ENCODE measurements at regions not wholly inside any gene's neighbourhood (a gene's known extent, or its start where the extent isn't known, plus 50 kb on each side); places are given as distances from the start of the nearest gene placed in this dataset.
"Not testable (repeated sequence)": the region's sequence is repeated elsewhere in the genome, so short reads cannot be mapped to it uniquely, and the experiment has no call there.

GRCh38 chr5:100359998-100360397 is 175.2 kb upstream of the FAM174A start:
- not testable (repeated sequence) for H3K36me3 ChIP-seq (ENCODE audit: control insufficient read depth, low read length); H3K4me2 ChIP-seq (ENCODE audit: low read length); H3F3A ChIP-seq (ENCODE audit: control insufficient read depth, insufficient read depth); H3K4me3 ChIP-seq (ENCODE audit: low read length); H4K20me1 ChIP-seq (ENCODE audit: control insufficient read depth, insufficient read depth, low read depth, low read length); H3K9me2 ChIP-seq (replicated peaks; ENCODE audit: control insufficient read depth, low read length); H3K79me2 ChIP-seq (ENCODE audit: control insufficient read depth, low read length); H3K4me1 ChIP-seq (ENCODE audit: control insufficient read depth, low read length); H3K9me3 ChIP-seq (ENCODE audit: control insufficient read depth, insufficient read depth, low read length); H3K27ac ChIP-seq (ENCODE audit: low read depth, low read length); H3K27me3 ChIP-seq (ENCODE audit: control insufficient read depth, low read length)

DNA sequence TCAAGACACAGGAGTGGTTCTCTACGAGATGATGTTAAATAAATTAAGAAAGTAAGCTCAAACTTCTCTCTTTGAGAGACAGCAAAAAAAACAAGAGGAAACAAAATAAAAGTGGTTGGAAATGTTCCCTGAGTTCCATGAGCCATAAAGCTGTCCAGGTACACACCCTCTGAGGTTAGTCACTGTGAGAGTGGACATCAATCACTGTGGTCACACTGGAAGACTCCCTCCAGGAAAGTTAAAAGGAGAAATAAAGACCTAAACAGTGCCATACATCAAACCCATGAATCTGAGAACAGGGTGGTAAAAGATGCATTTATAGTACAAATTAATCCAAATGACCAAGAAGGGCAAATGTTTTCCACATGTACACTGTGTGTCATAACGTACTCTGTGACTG is 188.9 kb upstream of the FAM174A start:
- not testable (repeated sequence) for H3K36me3 ChIP-seq (ENCODE audit: control insufficient read depth, low read length); H3K27ac ChIP-seq (ENCODE audit: low read depth, low read length); H3K4me3 ChIP-seq (ENCODE audit: low read length); H3K9me2 ChIP-seq (replicated peaks; ENCODE audit: control insufficient read depth, low read length); H3K79me2 ChIP-seq (ENCODE audit: control insufficient read depth, low read length); H3K27me3 ChIP-seq (ENCODE audit: control insufficient read depth, low read length); H3F3A ChIP-seq (ENCODE audit: control insufficient read depth, insufficient read depth); H3K9me3 ChIP-seq (ENCODE audit: control insufficient read depth, insufficient read depth, low read length); H3K4me1 ChIP-seq (ENCODE audit: control insufficient read depth, low read length); H3K4me2 ChIP-seq (ENCODE audit: low read length); H4K20me1 ChIP-seq (ENCODE audit: control insufficient read depth, insufficient read depth, low read depth, low read length)

DNA sequence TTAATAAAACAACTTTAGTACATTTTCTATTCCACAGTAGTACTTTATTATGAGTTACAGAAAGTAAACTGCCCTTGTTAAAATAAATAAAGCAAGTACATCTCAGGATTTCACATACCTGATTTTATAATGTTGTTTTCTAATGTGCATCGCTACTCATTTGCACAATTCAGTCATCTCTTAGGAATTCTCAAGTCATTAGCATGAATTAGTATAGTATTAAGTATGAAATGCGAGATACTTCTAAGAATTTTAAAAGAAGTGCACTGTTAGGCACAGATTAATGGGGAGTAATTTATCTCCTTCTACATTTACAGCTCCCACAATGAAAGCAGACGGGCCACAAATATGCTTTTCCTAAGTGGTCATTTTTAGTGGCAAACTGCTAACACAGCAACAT is 193.7 kb upstream of the FAM174A start:
- H3F3A ChIP-seq (ENCODE audit: control insufficient read depth, insufficient read depth); H3K9me3 ChIP-seq (ENCODE audit: control insufficient read depth, insufficient read depth, low read length); H3K27me3 ChIP-seq (ENCODE audit: control insufficient read depth, low read length); H3K36me3 ChIP-seq (ENCODE audit: control insufficient read depth, low read length); H3K4me3 ChIP-seq (ENCODE audit: low read length); H3K4me1 ChIP-seq (ENCODE audit: control insufficient read depth, low read length); H3K79me2 ChIP-seq (ENCODE audit: control insufficient read depth, low read length); H3K27ac ChIP-seq (ENCODE audit: low read depth, low read length); H3K4me2 ChIP-seq (ENCODE audit: low read length); H4K20me1 ChIP-seq (ENCODE audit: control insufficient read depth, insufficient read depth, low read depth, low read length); H3K9me2 ChIP-seq (replicated peaks; ENCODE audit: control insufficient read depth, low read length): not testable (repeated sequence)

DNA sequence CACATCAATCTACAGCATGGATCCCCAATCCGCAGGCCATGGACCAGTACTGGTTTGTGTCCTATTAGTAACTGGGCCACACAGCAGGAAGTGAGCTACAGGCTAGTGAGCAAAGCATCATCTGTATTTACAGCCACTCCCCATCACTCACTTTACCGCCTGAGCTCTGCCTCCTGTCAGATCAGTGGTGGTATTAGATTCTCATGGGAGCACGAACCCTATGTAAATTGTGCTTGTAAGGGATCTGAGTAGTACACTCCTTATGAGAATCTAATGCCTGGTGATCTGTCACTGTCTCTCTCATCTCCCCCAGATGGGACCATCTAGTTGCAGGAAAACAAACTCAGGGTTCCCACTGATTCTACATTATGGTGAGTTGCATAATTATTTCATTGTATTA is 212.7 kb upstream of the FAM174A start:
- H3K27me3 ChIP-seq (ENCODE audit: control insufficient read depth, low read length), result no peaks in the 10 kb centered on the region
- H4K20me1 ChIP-seq (ENCODE audit: control insufficient read depth, insufficient read depth, low read depth, low read length), result no peaks in the 10 kb centered on the region
- H3K4me2 ChIP-seq (ENCODE audit: low read length), result no peak overlapping the region
- no peak overlapping the region for H3K27ac ChIP-seq (ENCODE audit: low read depth, low read length)
- H3K36me3 ChIP-seq (ENCODE audit: control insufficient read depth, low read length), result no peaks in the 10 kb centered on the region
- H3K9me3 ChIP-seq (ENCODE audit: control insufficient read depth, insufficient read depth, low read length), result no peaks in the 10 kb centered on the region
- H3K79me2 ChIP-seq (ENCODE audit: control insufficient read depth, low read length), result no peaks in the 10 kb centered on the region
- TF ChIP-seq, protein P1, sequence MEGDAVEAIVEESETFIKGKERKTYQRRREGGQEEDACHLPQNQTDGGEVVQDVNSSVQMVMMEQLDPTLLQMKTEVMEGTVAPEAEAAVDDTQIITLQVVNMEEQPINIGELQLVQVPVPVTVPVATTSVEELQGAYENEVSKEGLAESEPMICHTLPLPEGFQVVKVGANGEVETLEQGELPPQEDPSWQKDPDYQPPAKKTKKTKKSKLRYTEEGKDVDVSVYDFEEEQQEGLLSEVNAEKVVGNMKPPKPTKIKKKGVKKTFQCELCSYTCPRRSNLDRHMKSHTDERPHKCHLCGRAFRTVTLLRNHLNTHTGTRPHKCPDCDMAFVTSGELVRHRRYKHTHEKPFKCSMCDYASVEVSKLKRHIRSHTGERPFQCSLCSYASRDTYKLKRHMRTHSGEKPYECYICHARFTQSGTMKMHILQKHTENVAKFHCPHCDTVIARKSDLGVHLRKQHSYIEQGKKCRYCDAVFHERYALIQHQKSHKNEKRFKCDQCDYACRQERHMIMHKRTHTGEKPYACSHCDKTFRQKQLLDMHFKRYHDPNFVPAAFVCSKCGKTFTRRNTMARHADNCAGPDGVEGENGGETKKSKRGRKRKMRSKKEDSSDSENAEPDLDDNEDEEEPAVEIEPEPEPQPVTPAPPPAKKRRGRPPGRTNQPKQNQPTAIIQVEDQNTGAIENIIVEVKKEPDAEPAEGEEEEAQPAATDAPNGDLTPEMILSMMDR (IDR thresholded peaks at IDR 0.05; ENCODE audit: low read depth, low read length, poor library complexity, severe bottlenecking), result no peak
- no peak for TF ChIP-seq EZH2phosphoT487 (IDR thresholded peaks at IDR 0.05; ENCODE audit: borderline replicate concordance, low read length)
- no peaks in the 10 kb centered on the region for H3K9me2 ChIP-seq (replicated peaks; ENCODE audit: control insufficient read depth, low read length)
- no peaks in the 10 kb centered on the region for H3F3A ChIP-seq (ENCODE audit: control insufficient read depth, insufficient read depth)
- H3K4me3 ChIP-seq (ENCODE audit: low read length), result no peak overlapping the region
- H3K4me1 ChIP-seq (ENCODE audit: control insufficient read depth, low read length), result no peaks in the 10 kb centered on the region

DNA sequence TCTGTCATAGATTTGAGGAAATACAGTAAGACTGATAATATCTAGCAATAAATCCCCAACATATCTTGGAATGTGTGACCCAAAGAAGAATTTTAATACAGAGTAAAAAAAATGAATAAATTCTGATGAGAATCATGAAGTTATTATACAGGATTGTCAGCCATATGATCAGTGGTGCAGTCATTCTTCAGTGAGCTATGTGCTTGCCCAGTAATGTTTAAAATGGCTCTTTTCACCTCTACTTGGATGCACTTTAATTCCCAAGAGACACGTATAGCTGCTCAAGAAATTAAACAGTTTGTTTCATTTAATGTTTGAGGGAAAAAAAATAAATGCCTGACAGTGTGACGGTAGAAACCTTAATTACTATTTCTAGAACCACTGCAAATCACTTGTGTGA is 215.3 kb upstream of the FAM174A start:
- H4K20me1 ChIP-seq (ENCODE audit: control insufficient read depth, insufficient read depth, low read depth, low read length), result no peaks in the 10 kb centered on the region
- H3K27ac ChIP-seq (ENCODE audit: low read depth, low read length), result no peak overlapping the region
- H3F3A ChIP-seq (ENCODE audit: control insufficient read depth, insufficient read depth), result no peaks in the 10 kb centered on the region
- H3K4me1 ChIP-seq (ENCODE audit: control insufficient read depth, low read length), result no peaks in the 10 kb centered on the region
- H3K4me2 ChIP-seq (ENCODE audit: low read length), result no peak overlapping the region
- no peaks in the 10 kb centered on the region for H3K79me2 ChIP-seq (ENCODE audit: control insufficient read depth, low read length)
- no peaks in the 10 kb centered on the region for H3K9me2 ChIP-seq (replicated peaks; ENCODE audit: control insufficient read depth, low read length)
- H3K36me3 ChIP-seq (ENCODE audit: control insufficient read depth, low read length), result no peaks in the 10 kb centered on the region
- H3K27me3 ChIP-seq (ENCODE audit: control insufficient read depth, low read length), result no peaks in the 10 kb centered on the region
- no peaks in the 10 kb centered on the region; the same call in 1 of the 2 replicates for H3K9me3 ChIP-seq (ENCODE audit: control insufficient read depth, insufficient read depth, low read length)
- TF ChIP-seq EZH2phosphoT487 (IDR thresholded peaks at IDR 0.05; ENCODE audit: borderline replicate concordance, low read length), result no peak
- TF ChIP-seq, protein P1 (IDR thresholded peaks at IDR 0.05; ENCODE audit: low read depth, low read length, poor library complexity, severe bottlenecking), result no peak
- H3K4me3 ChIP-seq (ENCODE audit: low read length), result no peak overlapping the region
